K562 (cell line): ENCODE measurements at regions not wholly inside any gene's neighbourhood (a gene's known extent, or its start where the extent isn't known, plus 50 kb on each side); places are given as distances from the start of the nearest gene placed in this dataset.

Experiments used
- ATAC-seq: fragments of 200-7000 bp; cut with Tn5 transposase; 3 replicates; pipeline ENCODE4 v1.9.1; 2020; ENCODE audit warnings: moderate library complexity
- BruUV-seq: library from RNA; stranded (reverse); fragments of 400-500 nt; replicated peaks from 2 replicates; lab custom pipeline; 2021; lab: Mats Ljungman, UMichigan
- CTCF ChIA-PET: fragments of 300-600 bp; formaldehyde crosslinking; extraction: SDS; loops from one replicate; lab custom pipeline; 2021; ENCODE audit warnings: low intra/inter-chr PET ratio; lab: Yijun Ruan, JAX
- POLR2A ChIA-PET: fragments of 300-600, 350-650 bp; sonication (Branson Sonifier 250); formaldehyde crosslinking; extraction: SDS; loops from one replicate; lab custom pipeline; 2021; ENCODE audit warnings: antibody characterized with exemption, inconsistent platforms; lab: Yijun Ruan, JAX
- DNase-seq, 4 experiments: peaks; one replicate each; pipeline versions ENCODE4 v3.0.0 to v3.0.0-alpha.2; 2011 to 2018; ENCODE audit warnings: low spot score in 3 of 4, mixed read lengths in 3 of 4; ENCODE audit errors: extremely low read depth in 1 of 4
- FAIRE-seq: peaks from 2 replicates; lab custom pipeline; 2011; peaks lifted over from hg19 to GRCh38; lab: Jason Lieb, UNC
- H2AFZ ChIP-seq: 2 replicates; pipeline ENCODE4 v1.6.0; 2011; ENCODE audit warnings: low read depth, low read length, control low read depth, inconsistent platforms
- H3K27ac ChIP-seq: fragments of 200-600 bp; 3 replicates; pipeline ENCODE4 v1.8.0; 2011; ENCODE audit warnings: low read depth, mild to moderate bottlenecking, control low read depth, inconsistent platforms, low read length, moderate library complexity, mixed read lengths; ENCODE audit errors: extremely low read depth
- H3K27me3 ChIP-seq, 2 experiments: fragments of 300-600 bp in 1 of 2; 2 replicates in 1 of 2; 3 replicates in 1 of 2; pipeline versions ENCODE4 v1.6.0 to v1.8.0; 2011; ENCODE audit warnings: inconsistent platforms in 2 of 2, low read length in 2 of 2, mild to moderate bottlenecking in 1 of 2, mixed read lengths in 1 of 2, moderate library complexity in 1 of 2; ENCODE audit not compliant: control insufficient read depth in 2 of 2, insufficient read depth in 2 of 2
- H3K36me3 ChIP-seq: fragments of 300-600 bp; 3 replicates; pipeline ENCODE4 v1.8.0; 2011; ENCODE audit warnings: mild to moderate bottlenecking, low read length, inconsistent platforms; ENCODE audit not compliant: control insufficient read depth, insufficient read depth
- H3K4me1 ChIP-seq, 2 experiments: fragments of 200-600 bp in 1 of 2; replicated peaks in 1 of 2; 2 replicates in 1 of 2; 3 replicates in 1 of 2; pipeline versions ENCODE4 v1.5.1 to v1.8.0; 2011; ENCODE audit warnings: inconsistent platforms in 2 of 2, low read length in 2 of 2, mild to moderate bottlenecking in 1 of 2, mixed read lengths in 1 of 2, moderate library complexity in 1 of 2; ENCODE audit not compliant: control insufficient read depth in 2 of 2, insufficient read depth in 2 of 2
- H3K4me2 ChIP-seq: 2 replicates; pipeline ENCODE4 v1.6.1; 2011; ENCODE audit warnings: low read length, control low read depth, inconsistent platforms, mixed read lengths; ENCODE audit not compliant: insufficient read depth
- H3K4me3 ChIP-seq: fragments of 200-600 bp; sonication (generic), shearing (Covaris generic); 2 replicates; pipeline ENCODE4 v1.5.1; 2016; ENCODE audit warnings: control low read depth, inconsistent platforms
- H3K79me2 ChIP-seq: fragments of 200-600 bp; 3 replicates; pipeline ENCODE4 v1.8.0; 2011; ENCODE audit warnings: low read length, inconsistent platforms; ENCODE audit not compliant: control insufficient read depth, insufficient read depth
- H3K9ac ChIP-seq, 2 experiments: 2 replicates each; pipeline versions ENCODE4 v1.6.0 to v1.6.1; 2011; ENCODE audit warnings: low read depth in 2 of 2, low read length in 2 of 2, control low read depth in 1 of 2, inconsistent platforms in 1 of 2, mild to moderate bottlenecking in 1 of 2, mixed read lengths in 1 of 2; ENCODE audit not compliant: insufficient read depth in 1 of 2
- H3K9me1 ChIP-seq: one replicate; pipeline ENCODE4 v1.6.0; 2011; ENCODE audit warnings: inconsistent platforms, mild to moderate bottlenecking, low read length, moderate library complexity; ENCODE audit not compliant: control insufficient read depth, insufficient read depth
- H3K9me3 ChIP-seq: replicated peaks from 2 replicates; pipeline ENCODE4 v1.5.1; 2011; ENCODE audit warnings: low read depth, low read length, inconsistent platforms; ENCODE audit not compliant: control insufficient read depth, insufficient read depth
- H4K20me1 ChIP-seq: replicated peaks from 2 replicates; pipeline ENCODE4 v1.6.1; 2011; ENCODE audit warnings: low read length, inconsistent platforms, mixed read lengths; ENCODE audit not compliant: control insufficient read depth, insufficient read depth
- EGR1 ChIP-seq: fragments of 450-650 bp; conservative IDR thresholded peaks from 2 replicates; pipeline ENCODE4 v1.6.1; 2017; ENCODE audit warnings: mild to moderate bottlenecking
- ESRRB ChIP-seq: fragments of 250-450 bp; sonication (Bioruptor Pico); IDR thresholded peaks from 2 replicates; pipeline ENCODE4 v1.5.0; 2020; ENCODE audit warnings: mild to moderate bottlenecking, moderate library complexity, borderline replicate concordance
- ZNF551 ChIP-seq: fragments of 250-450 bp; sonication (Bioruptor Pico); IDR thresholded peaks from 2 replicates; pipeline ENCODE4 v1.5.0; 2021; ENCODE audit warnings: mild to moderate bottlenecking, moderate library complexity
- WGBS: fragments of 100-300 bp; shearing (Covaris generic); methylation state at CpG from one replicate; pipeline ENCODE4 v1.1.6; 2016; ENCODE audit warnings: low coverage, mixed read lengths; ENCODE audit not compliant: insufficient coverage; ENCODE audit errors: missing lambda C conversion rate; 5-methylcytosine and 5-hydroxymethylcytosine counted together
- in situ Hi-C: fragments of 300-500 bp; cut with MboI; formaldehyde crosslinking; loops from 4 replicates; pipeline ENCODE4 v1.15.0; 2018; ENCODE audit warnings: inconsistent platforms, mixed read lengths
- intact Hi-C: fragments of 100-400 bp; cut with micrococcal nuclease; formaldehyde crosslinking; loops from 2 replicates; pipeline ENCODE4 v1.14.2; 2022
- TF ChIP-seq, protein P1 (sequence below): fragments of 200-800 bp; sonication (Bioruptor generic); IDR thresholded peaks from 2 replicates; pipeline ENCODE4 v1.6.1; 2017; ENCODE audit warnings: missing genetic modification characterization, missing compliant biosample characterization

DNA sequence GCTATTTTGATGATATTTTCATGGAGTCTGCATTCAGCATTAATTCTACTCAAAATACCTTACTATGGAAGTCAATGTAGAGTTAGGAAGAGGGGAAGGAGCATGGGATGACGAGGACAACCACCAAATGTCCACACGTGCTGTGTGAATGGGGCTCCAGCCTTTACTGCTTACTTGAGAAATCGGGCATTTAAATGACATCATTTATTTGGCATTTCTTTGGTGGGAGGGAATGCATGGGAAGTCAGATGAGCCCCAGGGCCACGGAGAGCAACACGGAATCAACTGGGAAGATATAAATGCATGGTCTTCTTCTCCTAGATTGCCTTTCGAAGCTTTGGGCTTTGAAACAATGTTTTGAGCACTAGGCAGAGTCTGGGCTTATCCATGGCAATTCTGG, 458.5 kb upstream of the KLF4 start:
- no TSS peak for BruUV-seq
- DNase-seq (no peak), ATAC-seq (no peak), FAIRE-seq (no peak)
- Histone ChIP-seq H3K27ac (no peak overlapping the region), H3K4me2 (no peak overlapping the region), H3K36me3 (no peaks in the 10 kb centered on the region), H3K4me3 (no peak overlapping the region), H2AFZ (no peak overlapping the region), H3K79me2 (no peaks in the 10 kb centered on the region), H4K20me1 (no peaks in the 10 kb centered on the region), H3K9me3 (no peaks in the 10 kb centered on the region; the same call in 1 of the 2 replicates), H3K9ac (no peak overlapping the region), H3K4me1 (peaks cover 0 to 3% of the 10 kb centered on the region in 2 experiments; a peak in 1 of 5 replicates), H3K9me1 (no peaks in the 10 kb centered on the region), H3K27me3 (no peaks in the 10 kb centered on the region)
- in situ Hi-C loops, result no loop called here
- ChIA-PET POLR2A (no interaction called here), CTCF (no interaction called here)
- intact Hi-C loops, result no loop called here
- WGBS, result 1% methylated on average over 6 of the region's 6 CpGs
- TF ChIP-seq ESRRB (no peak), ZNF551 (CRISPR knock-in tag) (no peak), EGR1 (no peak)

DNA sequence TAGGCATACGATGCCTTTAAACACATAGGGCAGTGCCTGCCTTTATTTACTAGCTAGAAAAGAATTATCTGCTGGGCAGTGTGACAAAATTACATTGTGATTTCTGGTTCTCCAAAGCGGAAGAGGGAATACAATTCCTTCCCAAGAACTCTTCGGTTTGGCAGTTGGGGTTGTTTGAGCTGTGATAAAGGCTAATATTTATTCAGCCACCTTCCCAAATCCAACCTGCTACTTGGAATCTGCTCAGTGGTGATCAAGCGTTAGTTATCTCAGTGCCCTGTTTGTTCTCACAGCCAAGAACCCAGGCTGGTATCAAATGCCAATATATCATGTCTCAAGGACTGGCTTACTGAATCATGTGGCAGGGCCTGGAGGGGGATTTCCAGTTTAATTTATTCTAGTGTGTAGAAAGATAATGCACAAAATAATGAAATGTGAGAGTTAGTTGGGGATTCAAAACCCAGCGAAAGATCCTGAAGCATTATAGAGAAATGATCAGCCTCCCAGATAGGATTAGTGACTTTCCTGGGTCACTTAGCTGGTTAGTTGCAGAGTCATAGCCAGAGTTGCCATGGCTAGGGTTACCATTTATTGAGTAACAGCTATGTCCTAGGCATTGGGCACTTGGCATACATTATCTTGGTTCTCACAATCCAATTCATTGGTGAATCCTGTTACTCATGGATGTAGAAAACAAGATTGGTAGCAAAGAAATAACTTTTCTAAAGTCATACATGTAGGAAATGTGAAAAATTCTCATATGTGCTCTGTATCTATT, 457.0 kb upstream of the KLF4 start:
- Histone ChIP-seq H3K79me2 (no peaks in the 10 kb centered on the region), H3K27ac (no peak overlapping the region), H2AFZ (no peak overlapping the region), H3K36me3 (no peaks in the 10 kb centered on the region), H3K4me2 (no peak overlapping the region), H3K9ac (no peak overlapping the region), H3K4me1 (peaks cover 0 to 3% of the 10 kb centered on the region in 2 experiments; a peak in 1 of 5 replicates), H3K27me3 (no peaks in the 10 kb centered on the region), H3K9me1 (no peaks in the 10 kb centered on the region), H3K4me3 (no peak overlapping the region)
- no peak for FAIRE-seq
- no peak for ATAC-seq
- 3% methylated on average over 5 of the region's 5 CpGs for WGBS
- no TSS peak for BruUV-seq
- intact Hi-C loops, result no loop called here
- CTCF ChIA-PET, result no interaction called here
- POLR2A ChIA-PET, result no interaction called here
- in situ Hi-C loops, result no loop called here
- DNase-seq, result no peak
- TF ChIP-seq, protein P1, sequence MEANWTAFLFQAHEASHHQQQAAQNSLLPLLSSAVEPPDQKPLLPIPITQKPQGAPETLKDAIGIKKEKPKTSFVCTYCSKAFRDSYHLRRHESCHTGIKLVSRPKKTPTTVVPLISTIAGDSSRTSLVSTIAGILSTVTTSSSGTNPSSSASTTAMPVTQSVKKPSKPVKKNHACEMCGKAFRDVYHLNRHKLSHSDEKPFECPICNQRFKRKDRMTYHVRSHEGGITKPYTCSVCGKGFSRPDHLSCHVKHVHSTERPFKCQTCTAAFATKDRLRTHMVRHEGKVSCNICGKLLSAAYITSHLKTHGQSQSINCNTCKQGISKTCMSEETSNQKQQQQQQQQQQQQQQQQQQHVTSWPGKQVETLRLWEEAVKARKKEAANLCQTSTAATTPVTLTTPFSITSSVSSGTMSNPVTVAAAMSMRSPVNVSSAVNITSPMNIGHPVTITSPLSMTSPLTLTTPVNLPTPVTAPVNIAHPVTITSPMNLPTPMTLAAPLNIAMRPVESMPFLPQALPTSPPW (CRISPR knock-in tag), result no peak
- TF ChIP-seq, all 486 proteins: peak for 0
- Histone ChIP-seq H3K9me3 (no peaks in the 10 kb centered on the region; the same call in 1 of the 2 replicates), H4K20me1 (no peaks in the 10 kb centered on the region)
